ENCODE measurements at regions not wholly inside any gene's neighbourhood (a gene's known extent, or its start where the extent isn't known, plus 50 kb on each side); places are given as distances from the start of the nearest gene placed in this dataset.
A peak's percentile ranks its signal among the peaks of the same experiment; 100 is the strongest.
"Not testable (repeated sequence)": the region's sequence is repeated elsewhere in the genome, so short reads cannot be mapped to it uniquely, and the experiment has no call there.

DNA sequence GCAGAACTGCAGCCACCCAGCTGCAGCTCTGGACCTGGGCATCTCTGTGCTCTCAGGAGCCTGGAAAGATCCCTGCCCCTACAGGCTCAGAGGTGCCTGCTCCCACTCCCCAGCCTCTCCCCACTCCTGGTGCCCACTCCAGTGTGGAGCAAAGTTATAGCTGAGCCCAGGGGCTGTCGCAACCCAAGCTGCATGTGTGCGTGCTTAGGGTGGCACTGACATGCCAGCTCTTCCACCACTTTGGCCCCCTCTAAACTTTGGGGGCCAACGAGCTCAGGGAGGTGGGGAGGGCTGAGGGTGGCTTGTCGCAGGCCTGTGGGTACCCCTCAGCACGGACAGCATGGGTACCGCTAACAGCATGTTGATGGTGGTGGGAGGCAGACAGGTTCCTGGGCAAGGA is 126.3 kb upstream of the FHL2 start:
- DNase-seq = no peak

GRCh38 chr2:105522645-105523044 is 123.8 kb upstream of the FHL2 start:
- DNase-seq = no peak

- no peak for DNase-seq
Observed at GRCh38 chr2:105521616-105522015, 122.8 kb upstream of the FHL2 start.

GRCh38 chr2:105521176-105521575 is 122.3 kb upstream of the FHL2 start:
- no peak for DNase-seq

DNA sequence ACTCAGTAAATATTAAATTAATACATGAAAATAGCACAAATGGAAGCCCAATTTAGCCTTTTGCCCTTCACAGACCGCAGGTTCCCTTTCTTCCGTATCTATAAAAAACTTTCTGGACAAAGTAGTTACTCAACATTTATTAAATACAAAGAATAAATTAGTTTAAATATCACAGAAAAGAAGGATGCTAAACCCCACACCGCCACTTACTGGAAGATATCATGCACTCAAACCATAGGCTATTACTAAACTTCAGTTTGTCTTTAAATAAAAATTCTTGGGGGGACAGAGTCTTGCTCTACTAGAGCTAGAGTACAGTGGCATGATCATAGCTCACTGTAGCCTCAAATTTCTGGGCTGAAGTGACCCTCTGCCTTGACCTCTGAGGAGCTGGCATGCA is 120.7 kb upstream of the FHL2 start:
- DNase-seq = no peak

DNA sequence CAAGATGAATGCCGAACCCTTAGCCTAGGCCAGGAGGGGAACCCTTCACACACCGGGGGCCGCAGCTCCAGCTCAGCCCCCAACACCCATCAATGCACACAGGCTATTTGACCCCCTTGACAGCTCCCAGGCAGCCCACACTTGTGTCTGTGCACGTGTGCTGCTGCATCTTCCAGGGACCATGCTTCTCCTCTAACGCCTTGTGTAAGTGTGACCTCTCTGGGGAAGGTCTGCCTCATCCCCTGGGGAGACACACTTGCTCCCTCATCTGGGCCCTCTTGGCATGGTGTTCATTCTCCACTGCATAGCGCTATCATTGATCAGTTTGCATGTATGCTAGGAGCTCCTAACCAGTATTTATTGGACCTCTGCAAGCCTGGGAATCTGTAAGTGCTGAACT is 120.0 kb upstream of the FHL2 start:
- no peak for DNase-seq

DNA sequence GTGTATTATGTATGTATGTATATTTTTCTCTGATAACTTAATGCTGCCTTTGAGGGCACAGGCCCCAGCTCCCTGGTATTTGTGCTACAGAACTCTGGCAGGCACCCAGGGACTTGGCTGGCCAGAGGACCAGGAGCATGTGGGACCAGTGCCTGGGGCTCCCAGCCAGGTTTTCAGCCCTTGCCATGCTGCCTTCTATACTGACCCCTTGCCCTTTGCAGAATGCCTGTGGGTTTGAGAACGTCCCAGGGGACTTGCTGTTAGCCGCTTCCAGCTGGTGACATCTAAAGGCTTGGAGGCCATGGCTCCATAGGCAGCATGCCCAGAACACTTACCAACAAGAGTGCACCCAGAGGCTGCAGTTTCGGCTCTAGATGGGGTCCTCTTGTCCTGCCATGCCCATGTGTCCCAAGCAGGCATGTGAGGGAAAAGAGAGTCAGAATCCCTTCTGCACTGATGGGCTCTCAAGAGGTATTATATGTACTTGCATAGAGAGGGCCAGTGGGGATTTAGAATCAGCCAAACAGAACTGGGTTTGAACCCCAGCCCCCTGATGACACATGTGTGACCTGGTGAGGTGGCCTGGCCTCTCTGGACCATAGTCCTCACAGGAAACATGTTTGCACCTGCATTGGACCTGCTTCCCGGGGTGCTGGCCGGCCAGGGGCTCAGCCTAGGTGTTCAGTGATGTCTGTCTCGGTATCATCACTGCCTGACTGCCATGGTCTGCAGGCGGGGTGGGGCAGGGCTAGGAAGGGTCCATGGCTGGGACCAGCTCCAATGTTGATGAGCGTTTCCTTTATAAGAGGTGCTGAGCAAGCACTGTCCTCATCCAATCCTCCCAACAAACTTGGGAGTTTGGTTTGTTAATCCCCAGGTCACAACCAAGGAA is 119.2 kb upstream of the FHL2 start:
- no peak for DNase-seq

DNA sequence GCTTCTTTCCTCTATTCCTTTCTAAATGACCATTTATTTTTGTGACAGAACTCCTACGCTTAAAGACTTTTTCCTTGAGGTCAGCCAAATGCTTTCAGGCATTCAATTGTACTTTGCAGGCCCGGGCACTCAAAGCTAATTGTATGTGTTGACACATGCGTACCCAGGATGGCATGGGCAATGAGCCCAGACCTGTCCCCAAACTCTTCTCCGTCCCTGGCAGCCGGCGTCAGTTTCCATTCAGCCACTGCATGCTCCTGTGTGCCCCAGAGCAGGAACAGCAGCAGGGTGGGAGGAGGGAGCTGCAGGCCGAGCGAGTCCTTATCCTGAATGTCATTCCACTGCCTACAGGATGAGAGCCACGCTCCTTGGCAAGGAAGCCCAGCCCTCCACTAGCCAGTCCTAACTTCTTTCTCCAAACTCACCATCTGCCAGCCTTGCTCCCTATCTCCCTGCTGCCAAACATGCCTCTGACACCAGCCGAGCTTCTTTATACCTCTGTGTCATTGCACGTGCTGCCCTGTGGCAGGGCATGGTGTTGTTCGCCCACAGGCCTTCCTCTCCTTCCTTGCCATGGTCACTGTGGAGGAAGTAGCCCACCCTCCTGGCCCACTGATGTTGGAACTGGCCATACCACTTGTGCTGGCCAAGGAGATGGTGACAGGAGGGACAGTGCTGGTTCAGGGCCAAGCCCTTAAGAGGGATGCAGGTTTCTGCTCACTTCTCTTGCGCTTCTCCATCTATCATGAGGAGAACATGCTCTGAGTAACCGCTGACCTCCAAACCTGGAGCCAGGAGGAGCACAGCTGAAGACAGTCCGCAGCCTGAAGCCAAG is 116.9 kb upstream of the FHL2 start:
- peak; percentile 31 for DNase-seq

- DNase-seq = no peak
Observed at GRCh38 chr2:105514576-105514975, 115.7 kb upstream of the FHL2 start.

- DNase-seq = no peak
Observed at GRCh38 chr2:105510761-105511528, 112.1 kb upstream of the FHL2 start.

DNA sequence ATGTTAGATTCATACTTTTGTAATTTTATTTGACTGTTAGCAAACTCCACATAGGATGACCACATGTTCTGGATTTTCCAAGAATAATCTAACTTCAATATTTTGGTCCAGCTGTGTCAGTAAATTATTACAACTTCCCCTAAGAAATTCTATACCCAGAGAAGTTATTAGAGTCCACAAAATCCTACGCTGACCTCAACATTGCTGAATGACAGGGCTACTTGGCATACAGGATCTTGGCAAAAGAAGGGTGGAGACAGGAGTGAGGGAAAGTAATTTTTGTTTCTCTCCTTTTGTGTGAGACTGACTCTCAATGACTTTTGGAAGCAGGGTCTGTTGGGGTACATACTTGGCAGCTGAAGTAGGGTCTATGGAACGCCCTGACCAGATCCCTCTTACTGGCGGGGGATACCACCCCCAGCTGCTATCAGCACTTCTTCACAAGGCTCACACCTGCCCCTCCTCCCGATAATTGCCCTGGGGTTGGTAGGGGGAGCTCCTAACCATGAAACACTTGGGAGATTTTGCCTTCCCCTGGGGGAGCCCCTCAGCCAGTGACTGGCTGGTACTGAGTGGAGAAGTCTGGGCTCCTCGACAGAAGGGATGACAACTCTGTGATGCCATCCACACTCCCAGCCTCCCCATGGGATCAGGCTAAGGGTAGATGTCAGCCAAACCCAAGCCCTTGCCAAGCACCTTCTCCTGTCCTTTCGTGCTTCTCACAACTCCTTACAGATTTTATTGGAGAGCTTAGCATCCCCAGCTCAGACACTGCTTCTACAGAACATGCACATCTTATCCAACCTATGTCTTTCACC is 110.6 kb upstream of the FHL2 start:
- DNase-seq = no peak

DNA sequence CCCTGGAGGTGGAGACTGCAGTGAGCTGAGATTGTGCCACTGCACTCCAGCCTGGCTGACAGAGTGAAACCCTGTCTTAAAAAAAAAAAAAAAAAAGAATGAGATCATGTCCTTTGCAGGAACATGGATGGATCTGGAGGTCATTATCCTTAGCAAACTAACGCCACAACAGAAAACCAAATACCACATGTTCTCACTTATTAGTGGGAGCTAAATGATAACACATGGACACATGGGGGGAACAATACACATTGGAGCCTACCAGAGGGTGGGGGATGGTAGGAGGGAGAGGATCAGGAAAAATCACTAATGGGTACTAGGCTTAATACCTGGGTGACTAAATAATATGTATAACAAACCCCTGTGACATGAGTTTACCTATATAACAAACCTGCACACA is 108.0 kb upstream of the FHL2 start:
- not testable (repeated sequence) for DNase-seq

DNA sequence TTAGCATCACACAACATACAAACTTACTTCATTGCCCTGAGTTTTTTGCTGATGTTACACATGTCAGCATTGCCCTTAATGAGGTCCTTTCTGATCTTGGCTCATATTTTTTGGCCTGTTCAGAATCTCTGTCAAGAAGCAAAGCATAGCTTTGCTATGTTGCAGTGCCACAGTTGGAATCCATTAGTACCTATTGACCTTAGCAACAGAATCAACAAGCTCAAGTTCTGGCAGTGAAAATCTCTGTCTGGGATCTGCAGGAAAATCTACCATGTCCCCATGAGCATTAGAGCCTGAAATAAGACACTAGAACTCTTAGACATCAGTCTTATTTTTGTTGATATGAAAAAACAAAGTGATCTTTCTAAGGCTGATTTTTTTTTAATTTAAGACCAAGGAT is 105.6 kb upstream of the FHL2 start:
- no peak for DNase-seq

DNA sequence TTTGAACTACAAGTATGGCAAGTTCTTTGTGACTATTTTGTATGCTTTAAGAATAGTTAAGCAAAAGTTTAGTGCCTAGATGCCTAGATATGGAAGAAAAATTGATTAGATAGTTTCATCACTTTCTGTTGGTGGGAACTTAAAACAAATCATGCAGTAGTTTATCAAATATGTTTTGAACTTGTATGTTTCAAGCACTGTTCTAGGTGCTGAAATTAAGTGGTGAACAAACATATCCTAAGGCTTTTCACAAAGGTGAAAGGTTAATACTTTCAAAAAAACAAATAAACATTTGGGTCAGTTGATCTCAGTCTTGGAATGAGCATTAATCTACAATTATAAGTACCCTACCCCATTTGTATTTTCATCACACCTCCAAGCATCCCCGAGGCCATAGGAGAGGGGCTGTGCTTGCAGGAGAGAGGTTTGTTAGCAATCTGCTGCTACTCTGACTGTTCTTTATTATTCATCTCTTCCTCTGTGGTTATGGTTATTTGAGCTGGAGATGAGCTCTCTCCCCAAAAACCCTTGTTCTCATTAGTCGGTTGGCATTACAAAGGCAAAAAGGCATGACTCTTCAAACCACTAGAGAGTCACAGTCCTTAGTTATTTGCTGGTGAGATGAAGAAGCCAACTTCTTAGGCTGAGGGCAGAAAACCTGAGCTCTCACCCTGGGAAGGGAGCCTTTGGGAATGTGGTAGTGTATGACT is 103.9 kb upstream of the FHL2 start:
- no peak for DNase-seq

GRCh38 chr2:105498281-105498846 is 99.5 kb upstream of the FHL2 start:
- DNase-seq = no peak

DNA sequence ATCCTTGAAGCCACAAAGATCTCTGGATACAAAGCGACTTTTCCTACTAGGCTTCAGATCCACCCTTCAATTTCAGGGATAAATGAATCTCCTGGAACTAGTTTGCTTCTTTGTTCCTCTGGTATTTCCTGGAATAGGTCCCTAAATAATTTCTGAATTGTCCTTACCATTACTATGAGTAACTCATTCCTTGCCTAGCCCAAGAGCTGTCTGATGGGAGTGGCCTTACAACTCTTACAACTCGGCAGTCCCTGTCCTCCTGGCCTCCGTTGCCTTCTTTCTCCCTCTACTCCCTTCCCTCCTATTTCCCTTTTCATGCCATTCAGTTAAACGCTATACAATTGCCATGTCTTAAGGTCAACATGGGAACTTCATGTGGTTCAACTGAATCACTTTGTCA is 98.2 kb upstream of the FHL2 start:
- DNase-seq = no peak

DNA sequence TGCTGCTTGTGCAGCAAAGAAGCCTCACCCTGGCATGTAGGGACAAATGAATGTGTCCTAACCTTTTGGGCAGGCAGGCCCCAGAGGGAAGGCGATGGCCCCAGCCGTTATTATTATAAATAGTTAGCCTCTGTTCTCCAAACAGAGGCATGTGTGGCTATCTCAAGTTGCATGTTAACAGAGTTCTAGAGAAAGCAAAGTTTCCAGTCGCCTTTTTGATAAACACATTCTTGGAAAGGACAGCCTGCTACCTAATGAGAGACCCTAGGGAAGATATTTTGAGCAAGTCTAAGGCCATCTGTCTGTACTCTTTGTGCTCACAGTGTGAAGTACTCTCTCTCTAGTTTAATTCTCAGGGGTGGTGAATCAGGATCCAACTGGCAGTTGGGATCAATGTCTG is 97.4 kb upstream of the FHL2 start:
- DNase-seq = no peak

GRCh38 chr2:105494683-105495425 is 96.0 kb upstream of the FHL2 start:
- DNase-seq = no peak

DNA sequence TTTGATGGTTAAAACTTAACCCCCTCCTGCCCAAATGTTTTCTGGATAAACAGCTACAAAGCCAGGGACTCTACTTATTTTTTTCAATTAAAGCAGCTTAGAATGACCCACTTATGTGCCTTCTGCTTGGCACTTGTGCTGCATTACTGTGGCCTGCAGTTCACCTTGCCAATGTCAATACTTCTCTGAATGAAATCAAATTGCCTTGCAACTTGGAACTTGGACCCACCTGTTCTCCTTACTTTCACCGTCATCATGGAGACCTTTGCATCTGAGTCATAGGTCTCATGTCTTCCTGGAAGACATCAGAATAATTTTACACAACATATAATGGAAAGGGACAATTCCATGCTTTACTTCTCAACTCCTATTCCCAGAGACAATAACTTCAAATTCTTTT is 92.1 kb upstream of the FHL2 start:
- DNase-seq = no peak

- no peak for DNase-seq
Observed at GRCh38 chr2:105490204-105490603, 91.4 kb upstream of the FHL2 start.
